ENCODE measurements at regions not wholly inside any gene's neighbourhood (a gene's known extent, or its start where the extent isn't known, plus 50 kb on each side); places are given as distances from the start of the nearest gene placed in this dataset.

- TF ChIP-seq CTCF (IDR thresholded peaks at IDR 0.05; ENCODE audit: low read depth, low read length, missing control alignments) = no peak
- no peak overlapping the region for H3K4me3 ChIP-seq (replicated peaks; ENCODE audit: low read depth, low read length)
- no peak for DNase-seq (ENCODE audit: extremely low read depth, low read depth)
Measured at GRCh38 chr4:104404361-104404760, 90.3 kb downstream of the CXXC4 start.

DNA sequence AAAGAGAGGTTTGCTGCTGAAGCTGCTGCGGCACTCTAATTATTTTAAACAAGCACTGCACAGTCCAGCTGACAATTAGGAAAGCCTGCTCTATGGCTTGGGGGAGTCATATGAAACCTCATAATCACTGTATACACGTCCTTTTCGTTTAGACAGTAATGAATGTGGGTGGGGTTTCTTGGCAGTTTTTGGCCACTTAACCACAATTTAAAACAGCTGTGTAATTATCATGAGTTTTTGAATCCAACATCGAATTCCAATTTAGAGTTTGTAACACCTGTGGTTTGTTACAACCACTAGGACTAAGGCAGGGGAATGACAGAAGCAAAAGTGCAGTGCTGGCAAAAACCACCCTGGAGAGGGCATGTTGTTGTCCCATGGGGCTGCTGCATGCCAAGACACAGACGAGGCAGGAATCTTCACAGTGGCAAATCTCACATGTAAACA lies 99.5 kb downstream of the CXXC4 start:
- no peak for TF ChIP-seq CTCF (IDR thresholded peaks at IDR 0.05; ENCODE audit: low read depth, low read length, missing control alignments)
- no peak for DNase-seq (ENCODE audit: extremely low read depth, low read depth)
- H3K4me3 ChIP-seq (replicated peaks; ENCODE audit: low read depth, low read length) = no peak overlapping the region

- no peak overlapping the region for H3K4me3 ChIP-seq (replicated peaks; ENCODE audit: low read depth, low read length)
- no peak for TF ChIP-seq CTCF (IDR thresholded peaks at IDR 0.05; ENCODE audit: low read depth, low read length, missing control alignments)
- DNase-seq (ENCODE audit: extremely low read depth, low read depth) = no peak
Measured at GRCh38 chr4:104394406-104395167, 100.1 kb downstream of the CXXC4 start.

- no peak for TF ChIP-seq CTCF (IDR thresholded peaks at IDR 0.05; ENCODE audit: low read depth, low read length, missing control alignments)
- DNase-seq (ENCODE audit: extremely low read depth, low read depth) = no peak
- no peak overlapping the region for H3K4me3 ChIP-seq (replicated peaks; ENCODE audit: low read depth, low read length)
Measured at GRCh38 chr4:104393655-104394324, 100.9 kb downstream of the CXXC4 start.

DNA sequence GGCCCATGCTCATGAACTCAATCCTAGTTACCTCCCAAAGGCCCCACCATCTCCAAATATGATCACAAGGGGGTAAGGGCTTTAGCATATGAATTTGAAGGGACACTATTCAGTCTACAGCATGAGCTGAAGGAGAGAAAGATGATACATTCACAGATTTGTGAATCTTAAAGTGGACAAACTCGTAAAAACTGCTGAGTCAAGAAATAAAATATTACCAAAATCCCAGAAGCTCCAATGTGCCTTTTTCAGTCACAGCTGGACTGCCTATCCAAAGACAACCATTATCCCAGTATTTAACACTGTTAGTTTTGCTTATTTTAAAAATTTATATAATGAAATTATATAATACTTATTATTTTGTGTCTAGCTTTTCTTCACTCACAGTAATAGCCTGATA lies 109.0 kb downstream of the CXXC4 start:
- no peak for TF ChIP-seq CTCF (IDR thresholded peaks at IDR 0.05; ENCODE audit: low read depth, low read length, missing control alignments)
- no peak for DNase-seq (ENCODE audit: extremely low read depth, low read depth)
- H3K4me3 ChIP-seq (replicated peaks; ENCODE audit: low read depth, low read length) = no peak overlapping the region

DNA sequence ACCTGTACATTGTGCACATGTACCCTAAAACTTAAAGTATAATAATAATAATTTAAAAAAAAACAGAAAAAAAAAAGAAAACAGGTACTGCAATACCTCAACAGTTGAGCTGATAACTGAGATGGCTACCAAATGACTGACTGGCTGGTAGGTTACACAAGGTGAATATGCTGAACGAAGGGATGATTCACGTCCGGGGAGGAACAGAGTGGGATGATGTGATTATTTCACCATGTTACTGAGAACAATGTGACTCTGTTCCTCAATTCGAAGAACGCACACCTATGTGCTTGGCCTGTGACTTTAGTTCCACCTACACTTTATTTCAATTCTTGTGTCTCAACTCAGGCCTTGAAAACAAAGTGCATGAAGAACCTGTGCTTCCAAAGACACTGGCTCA lies 111.7 kb downstream of the CXXC4 start:
- H3K4me3 ChIP-seq (replicated peaks; ENCODE audit: low read depth, low read length) = no peak overlapping the region
- TF ChIP-seq CTCF (IDR thresholded peaks at IDR 0.05; ENCODE audit: low read depth, low read length, missing control alignments) = no peak
- no peak for DNase-seq (ENCODE audit: extremely low read depth, low read depth)

Data from HFF-Myc (cell line).